ENCODE measurements at regions not wholly inside any gene's neighbourhood (a gene's known extent, or its start where the extent isn't known, plus 50 kb on each side); places are given as distances from the start of the nearest gene placed in this dataset.

DNA sequence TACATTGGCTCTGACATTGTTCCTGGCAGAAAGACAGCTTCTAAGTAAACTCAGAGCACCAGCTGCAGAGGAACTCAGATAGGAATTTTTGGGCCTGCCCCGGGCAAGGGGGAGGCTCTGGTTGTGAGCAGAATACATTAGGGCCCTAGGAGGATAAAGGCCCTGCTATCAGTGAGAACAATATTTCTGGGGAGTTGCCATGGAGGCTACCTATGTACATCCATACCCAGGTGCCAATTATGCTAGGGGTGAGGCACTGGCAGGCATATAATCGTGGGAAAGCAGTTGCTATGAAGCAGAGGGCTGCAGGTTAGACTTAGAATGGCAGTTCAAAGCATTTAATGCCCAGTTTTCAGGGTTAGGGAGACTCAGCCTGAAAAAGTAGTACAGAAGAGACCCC lies 273.5 kb upstream of the EDA2R start:
- TF ChIP-seq, protein P1, sequence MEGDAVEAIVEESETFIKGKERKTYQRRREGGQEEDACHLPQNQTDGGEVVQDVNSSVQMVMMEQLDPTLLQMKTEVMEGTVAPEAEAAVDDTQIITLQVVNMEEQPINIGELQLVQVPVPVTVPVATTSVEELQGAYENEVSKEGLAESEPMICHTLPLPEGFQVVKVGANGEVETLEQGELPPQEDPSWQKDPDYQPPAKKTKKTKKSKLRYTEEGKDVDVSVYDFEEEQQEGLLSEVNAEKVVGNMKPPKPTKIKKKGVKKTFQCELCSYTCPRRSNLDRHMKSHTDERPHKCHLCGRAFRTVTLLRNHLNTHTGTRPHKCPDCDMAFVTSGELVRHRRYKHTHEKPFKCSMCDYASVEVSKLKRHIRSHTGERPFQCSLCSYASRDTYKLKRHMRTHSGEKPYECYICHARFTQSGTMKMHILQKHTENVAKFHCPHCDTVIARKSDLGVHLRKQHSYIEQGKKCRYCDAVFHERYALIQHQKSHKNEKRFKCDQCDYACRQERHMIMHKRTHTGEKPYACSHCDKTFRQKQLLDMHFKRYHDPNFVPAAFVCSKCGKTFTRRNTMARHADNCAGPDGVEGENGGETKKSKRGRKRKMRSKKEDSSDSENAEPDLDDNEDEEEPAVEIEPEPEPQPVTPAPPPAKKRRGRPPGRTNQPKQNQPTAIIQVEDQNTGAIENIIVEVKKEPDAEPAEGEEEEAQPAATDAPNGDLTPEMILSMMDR (IDR thresholded peaks at IDR 0.05): no peak
- no peak for TF ChIP-seq POLR2A (IDR thresholded peaks at IDR 0.05)
